Esophagus squamous epithelium (tissue), 5 donors: ENCODE measurements at regions not wholly inside any gene's neighbourhood (a gene's known extent, or its start where the extent isn't known, plus 50 kb on each side); places are given as distances from the start of the nearest gene placed in this dataset.
A peak's percentile ranks its signal among the peaks of the same experiment; 100 is the strongest.

Source experiments
- DNase-seq: peaks from one replicate; lab custom pipeline; 2025; lab: John Stamatoyannopoulos, UW
- H3K27ac ChIP-seq, 4 donors: fragments of 200-600 bp; sonication (generic); one replicate each; pipeline ENCODE4 v1.5.1; 2016 to 2019; ENCODE audit warnings: mild to moderate bottlenecking in 1 of 4
- H3K27me3 ChIP-seq, 4 donors: fragments of 200-600 bp; sonication (generic); 1 replicate in 3 of 4; 2 replicates in 1 of 4; pipeline versions ENCODE4 v1.5.1 to v1.6.0; 2017 to 2021; ENCODE audit warnings: antibody characterized with exemption in 1 of 4
- H3K36me3 ChIP-seq, 3 donors: fragments of 200-600 bp; sonication (generic); one replicate each; pipeline ENCODE4 v1.5.1; 2016 to 2019
- H3K4me1 ChIP-seq, 3 donors: fragments of 200-600 bp; sonication (generic); one replicate each; pipeline ENCODE4 v1.5.1; 2017 to 2019
- H3K4me3 ChIP-seq, 4 donors: fragments of 200-600 bp; sonication (generic); 1 replicate in 3 of 4; 2 replicates in 1 of 4; pipeline ENCODE4 v1.5.1; 2016 to 2019; ENCODE audit warnings: mild to moderate bottlenecking in 2 of 4, moderate library complexity in 1 of 4
- H3K9me3 ChIP-seq, 3 donors: fragments of 200-600 bp; sonication (generic); one replicate each; pipeline ENCODE4 v1.5.1; 2016 to 2019
- POLR2A ChIP-seq, 4 donors: fragments of 450-650 bp; IDR thresholded peaks; one replicate each; pipeline ENCODE4 v1.6.1; 2017; ENCODE audit warnings: antibody characterized with exemption in 4 of 4, mild to moderate bottlenecking in 4 of 4, moderate library complexity in 3 of 4
- WGBS, 2 donors: methylation state at CpG; one replicate each; pipeline ENCODE4 v1.1.5; 2018; 5-methylcytosine and 5-hydroxymethylcytosine counted together
- intact Hi-C: fragments of 100-400 bp; cut with DNase I; formaldehyde crosslinking; loops from one replicate; pipeline ENCODE4 v1.15.0; 2022
- TF ChIP-seq, protein P1 (sequence below), 6 experiments: fragments of 450-650 bp in 4 of 6; fragments of 200-600 bp in 2 of 6; sonication (generic) in 2 of 6; IDR thresholded peaks; one replicate each; pipeline ENCODE4 v1.5.1; 2016 to 2019; ENCODE audit warnings: antibody characterized with exemption in 6 of 6, mild to moderate bottlenecking in 4 of 6, moderate library complexity in 4 of 6
- donor health status: DM: yes; HTN: yes; CAD: no.

DNA sequence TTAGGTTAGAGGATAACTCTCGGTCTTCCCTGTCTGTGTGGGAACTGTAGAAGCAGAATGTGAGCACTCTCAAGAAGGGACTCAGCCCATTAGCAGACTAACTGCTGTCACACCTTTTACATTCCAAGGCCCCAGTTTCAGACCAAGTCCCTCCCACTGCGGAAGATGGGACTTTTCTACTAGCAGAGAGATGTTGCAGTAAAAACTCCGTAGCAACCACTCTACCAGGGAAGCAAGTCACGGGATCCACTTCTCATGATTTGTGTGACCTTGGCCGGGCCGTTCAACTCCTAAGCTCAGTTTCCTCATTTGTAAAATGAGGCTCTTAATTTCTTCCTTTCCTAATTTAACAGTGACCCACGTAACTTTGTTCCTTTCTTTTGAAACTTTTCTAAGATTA, 77.1 kb upstream of the SLC4A11 start:
- Histone ChIP-seq H3K4me1 (peaks cover 26 to 76% (median 56%) of the 10 kb centered on the region in 3 donors), H3K36me3 (peaks cover 0 to 67% (median 8%) of the 10 kb centered on the region in 3 donors), H3K9me3 (no peaks in the 10 kb centered on the region), H3K27ac (peak overlapping the region; percentile 53 to 78 (median 74)), H3K4me3 (no peak overlapping the region), H3K27me3 (no peaks in the 10 kb centered on the region)
- TF ChIP-seq, protein P1, sequence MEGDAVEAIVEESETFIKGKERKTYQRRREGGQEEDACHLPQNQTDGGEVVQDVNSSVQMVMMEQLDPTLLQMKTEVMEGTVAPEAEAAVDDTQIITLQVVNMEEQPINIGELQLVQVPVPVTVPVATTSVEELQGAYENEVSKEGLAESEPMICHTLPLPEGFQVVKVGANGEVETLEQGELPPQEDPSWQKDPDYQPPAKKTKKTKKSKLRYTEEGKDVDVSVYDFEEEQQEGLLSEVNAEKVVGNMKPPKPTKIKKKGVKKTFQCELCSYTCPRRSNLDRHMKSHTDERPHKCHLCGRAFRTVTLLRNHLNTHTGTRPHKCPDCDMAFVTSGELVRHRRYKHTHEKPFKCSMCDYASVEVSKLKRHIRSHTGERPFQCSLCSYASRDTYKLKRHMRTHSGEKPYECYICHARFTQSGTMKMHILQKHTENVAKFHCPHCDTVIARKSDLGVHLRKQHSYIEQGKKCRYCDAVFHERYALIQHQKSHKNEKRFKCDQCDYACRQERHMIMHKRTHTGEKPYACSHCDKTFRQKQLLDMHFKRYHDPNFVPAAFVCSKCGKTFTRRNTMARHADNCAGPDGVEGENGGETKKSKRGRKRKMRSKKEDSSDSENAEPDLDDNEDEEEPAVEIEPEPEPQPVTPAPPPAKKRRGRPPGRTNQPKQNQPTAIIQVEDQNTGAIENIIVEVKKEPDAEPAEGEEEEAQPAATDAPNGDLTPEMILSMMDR (IDR thresholded peaks at IDR 0.05), result no peak
- TF ChIP-seq POLR2A (IDR thresholded peaks at IDR 0.05), result no peak
- no peak for DNase-seq
- intact Hi-C loops, result loop anchor here (10.0 kb wide), 1 partner anchor 101 kb away; no protein-coding TSS in a partner anchor
- WGBS, 2 donors, result 45 to 59% methylated on average over 7 of the region's 7 CpGs

DNA sequence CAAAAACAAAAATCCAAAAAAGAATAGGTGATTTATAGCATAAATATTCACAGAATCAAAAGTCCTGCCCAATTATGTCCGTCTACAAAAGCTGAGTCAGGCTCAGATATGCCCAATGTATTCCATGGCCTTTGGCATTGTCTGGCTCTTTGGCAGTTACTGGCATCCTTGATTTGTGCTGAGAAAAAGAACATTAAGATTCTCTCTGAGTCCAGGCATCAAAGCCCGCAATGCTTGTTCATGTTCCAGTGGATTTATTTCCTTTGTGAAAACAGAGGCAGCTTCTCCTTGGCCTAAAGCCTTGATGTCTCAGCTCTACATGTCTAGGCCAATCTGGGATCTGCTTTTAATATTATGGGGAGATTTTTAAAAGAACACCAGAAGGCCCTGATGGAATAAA, 76.1 kb upstream of the SLC4A11 start:
- intact Hi-C loops, result loop anchor here (10.0 kb wide), 1 partner anchor 100 kb away; no protein-coding TSS in a partner anchor
- DNase-seq, result no peak
- peaks cover 0 to 69% (median 4%) of the 10 kb centered on the region in 3 donors for H3K36me3 ChIP-seq

DNA sequence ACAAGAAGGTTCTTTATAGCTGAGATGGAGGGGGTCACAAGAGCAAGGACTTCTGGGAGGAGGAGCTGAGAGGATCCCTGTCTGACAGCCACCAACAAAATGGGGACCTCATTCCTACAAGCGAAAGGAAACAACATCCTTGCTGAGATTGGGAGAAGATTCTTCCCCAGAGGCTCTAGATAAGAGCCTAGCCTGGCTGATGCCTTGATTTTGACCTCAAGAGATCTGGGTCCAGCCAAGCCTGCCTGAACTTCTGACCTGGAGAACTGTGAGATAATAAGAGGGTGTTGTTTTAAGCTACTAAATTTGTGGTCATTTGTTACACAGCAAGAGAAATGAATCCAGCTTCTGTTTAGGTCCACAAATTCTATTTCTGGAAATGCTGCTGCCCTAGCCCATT, 75.4 kb upstream of the SLC4A11 start:
- intact Hi-C loops, result loop anchor here (10.0 kb wide), 1 partner anchor 100 kb away; no protein-coding TSS in a partner anchor
- Histone ChIP-seq H3K36me3 (peaks cover 0 to 69% (median 4%) of the 10 kb centered on the region in 3 donors), H3K27me3 (no peaks in the 10 kb centered on the region), H3K9me3 (no peaks in the 10 kb centered on the region), H3K27ac (peak overlapping the region; percentile 73 to 78 (median 75)), H3K4me3 (no peak overlapping the region), H3K4me1 (peaks cover 26 to 83% (median 58%) of the 10 kb centered on the region in 3 donors)
- WGBS, 2 donors, result 75 to 79% methylated on average over 1 of the region's 1 CpG
- DNase-seq, result no peak
- TF ChIP-seq POLR2A (IDR thresholded peaks at IDR 0.05), result no peak
- TF ChIP-seq, protein P1 (IDR thresholded peaks at IDR 0.05), result no peak

More for the DNA sequence above, 76.1 kb upstream of the SLC4A11 start:
- 21 to 37% methylated on average over 2 of the region's 2 CpGs for WGBS, 2 donors
- no peak for TF ChIP-seq POLR2A (IDR thresholded peaks at IDR 0.05)
- TF ChIP-seq, protein P1 (IDR thresholded peaks at IDR 0.05), result no peak
- Histone ChIP-seq H3K27me3 (no peaks in the 10 kb centered on the region), H3K4me3 (no peak overlapping the region), H3K9me3 (no peaks in the 10 kb centered on the region), H3K4me1 (peaks cover 26 to 83% (median 58%) of the 10 kb centered on the region in 3 donors), H3K27ac (peak overlapping the region; percentile 73 to 78 (median 75))

DNA sequence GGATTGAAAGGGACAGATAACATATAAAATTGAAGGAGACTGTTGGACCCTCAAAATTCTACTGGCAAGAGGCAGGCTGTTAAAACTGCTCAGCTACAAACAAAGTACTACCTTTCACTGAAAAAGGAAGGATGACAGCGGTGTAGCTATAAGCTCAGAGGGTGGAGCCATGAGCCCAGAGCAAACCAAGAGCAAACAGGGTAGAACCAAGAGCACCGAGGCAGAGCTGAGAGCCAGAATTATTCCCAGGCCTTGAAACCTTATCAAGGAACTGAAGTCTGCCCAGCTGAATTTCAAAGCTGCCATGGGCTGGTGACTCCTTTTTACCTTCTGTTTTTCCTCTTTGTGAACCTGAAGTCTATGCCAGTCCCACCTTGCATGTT, 74.7 kb upstream of the SLC4A11 start:
- TF ChIP-seq, protein P1 (IDR thresholded peaks at IDR 0.05), result no peak
- TF ChIP-seq POLR2A (IDR thresholded peaks at IDR 0.05), result no peak
- no peaks in the 10 kb centered on the region for H3K9me3 ChIP-seq

DNA sequence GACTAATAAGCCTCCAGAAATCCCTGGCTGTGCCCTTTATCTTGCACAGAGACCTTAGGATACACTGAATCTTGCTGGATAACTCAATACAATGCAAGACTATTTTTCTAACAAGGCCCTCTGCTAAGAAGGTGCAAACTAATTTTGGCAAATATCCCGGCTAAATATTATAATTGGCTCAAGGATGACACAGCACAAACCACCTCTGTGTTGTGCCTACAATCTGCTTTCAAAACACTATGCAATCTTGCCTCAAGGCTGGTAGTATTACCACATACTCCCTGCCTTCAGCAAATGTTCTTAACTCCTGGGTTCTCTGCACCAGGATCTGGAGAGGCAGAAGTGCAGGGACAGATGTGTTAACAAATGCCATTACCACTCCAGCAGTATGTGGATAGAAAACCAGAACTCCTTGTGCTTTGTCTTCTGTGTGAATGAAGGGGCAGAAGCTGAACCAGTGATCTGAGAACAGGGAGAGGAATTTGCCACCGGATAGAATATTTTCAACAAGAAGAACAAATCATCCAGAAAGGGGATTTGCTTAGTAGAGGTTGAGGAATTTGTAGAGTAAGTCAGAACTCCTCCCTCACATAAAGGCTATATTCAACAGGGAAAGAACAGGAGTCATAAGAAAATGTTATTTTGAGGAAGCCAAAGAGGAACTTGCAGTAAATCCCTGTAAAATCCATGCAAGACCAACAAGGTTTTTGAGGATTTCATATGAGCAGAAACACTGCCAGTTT, 74.1 kb upstream of the SLC4A11 start:
- Histone ChIP-seq H3K9me3 (no peaks in the 10 kb centered on the region), H3K27ac (peak overlapping the region; percentile 73 to 78 (median 75)), H3K4me3 (no peak overlapping the region), H3K27me3 (no peaks in the 10 kb centered on the region), H3K4me1 (peaks cover 26 to 75% (median 58%) of the 10 kb centered on the region in 3 donors), H3K36me3 (peaks cover 0 to 74% (median 11%) of the 10 kb centered on the region in 3 donors)
- no peak for DNase-seq
- WGBS, 2 donors, result 31 to 35% methylated on average over 2 of the region's 2 CpGs
- intact Hi-C loops, result loop anchor here (10.0 kb wide), 1 partner anchor 98 kb away; no protein-coding TSS in a partner anchor
- TF ChIP-seq, protein P1 (IDR thresholded peaks at IDR 0.05), result no peak
- no peak for TF ChIP-seq POLR2A (IDR thresholded peaks at IDR 0.05)

More for the DNA sequence above, 74.7 kb upstream of the SLC4A11 start:
- 28 to 40% methylated on average over 2 of the region's 2 CpGs for WGBS, 2 donors
- Histone ChIP-seq H3K4me1 (peaks cover 26 to 81% (median 58%) of the 10 kb centered on the region in 3 donors), H3K36me3 (peaks cover 0 to 73% (median 6%) of the 10 kb centered on the region in 3 donors), H3K27ac (peak overlapping the region; percentile 73 to 78 (median 75)), H3K27me3 (no peaks in the 10 kb centered on the region), H3K4me3 (no peak overlapping the region)
- intact Hi-C loops, result loop anchor here (10.0 kb wide), 1 partner anchor 99 kb away; no protein-coding TSS in a partner anchor
- no peak for DNase-seq
